GM21825 (cell line): ENCODE measurements at regions not wholly inside any gene's neighbourhood (a gene's known extent, or its start where the extent isn't known, plus 50 kb on each side); places are given as distances from the start of the nearest gene placed in this dataset.
"Not testable (repeated sequence)": the region's sequence is repeated elsewhere in the genome, so short reads cannot be mapped to it uniquely, and the experiment has no call there.

ENCODE experiments used
- ATAC-seq: cut with Tn5 transposase; IDR thresholded peaks from one replicate; pipeline ENCODE4 v1.9.1; 2021; ENCODE audit warnings: mild to moderate bottlenecking, moderate library complexity; ENCODE audit not compliant: unreplicated experiment

GRCh38 chr13:19362946-19363510 is 181.4 kb upstream of the TUBA3C start:
- no peak for ATAC-seq

GRCh38 chr13:19359697-19360096 is 178.1 kb upstream of the TUBA3C start:
- ATAC-seq = not testable (repeated sequence)

GRCh38 chr13:19345916-19346422 is 164.3 kb upstream of the TUBA3C start:
- ATAC-seq = no peak

GRCh38 chr13:19345158-19345557 is 163.5 kb upstream of the TUBA3C start:
- no peak for ATAC-seq

- peak; percentile 59 for ATAC-seq
These were observed 163.0 kb upstream of the TUBA3C start for GRCh38 chr13:19344585-19345120.

GRCh38 chr13:19332378-19332777 is 150.8 kb upstream of the TUBA3C start:
- ATAC-seq = no peak

- no peak for ATAC-seq
These were observed 147.7 kb upstream of the TUBA3C start for GRCh38 chr13:19329365-19329764.

GRCh38 chr13:19324325-19324724 is 142.7 kb upstream of the TUBA3C start:
- no peak for ATAC-seq

GRCh38 chr13:19321222-19321621 is 139.6 kb upstream of the TUBA3C start:
- no peak for ATAC-seq

GRCh38 chr13:19305434-19305833 is 123.8 kb upstream of the TUBA3C start:
- no peak for ATAC-seq

- no peak for ATAC-seq
These were observed 107.6 kb upstream of the TUBA3C start for GRCh38 chr13:19289180-19289579.

GRCh38 chr13:19283836-19284235 is 102.2 kb upstream of the TUBA3C start:
- ATAC-seq = no peak

- ATAC-seq = no peak
These were observed 86.7 kb upstream of the TUBA3C start for GRCh38 chr13:19268331-19268730.

GRCh38 chr13:19267746-19268145 is 86.1 kb upstream of the TUBA3C start:
- no peak for ATAC-seq

- no peak for ATAC-seq
These were observed 85.4 kb upstream of the TUBA3C start for GRCh38 chr13:19266979-19267378.

- no peak for ATAC-seq
These were observed 83.1 kb upstream of the TUBA3C start for GRCh38 chr13:19264711-19265110.

GRCh38 chr13:19252381-19252780 is 70.8 kb upstream of the TUBA3C start:
- ATAC-seq = no peak

GRCh38 chr13:19239114-19239860 is 57.7 kb upstream of the TUBA3C start:
- ATAC-seq = no peak
